HCT116 (cell line): ENCODE measurements at regions not wholly inside any gene's neighbourhood (a gene's known extent, or its start where the extent isn't known, plus 50 kb on each side); places are given as distances from the start of the nearest gene placed in this dataset.

Experiments used
- ATAC-seq: fragments of 200-7000 bp; cut with Tn5 transposase; 2 replicates; pipeline ENCODE4 v1.9.1; 2020; ENCODE audit warnings: mild to moderate bottlenecking, moderate library complexity
- BruUV-seq: library from RNA; stranded (reverse); fragments of 400-500 nt; replicated peaks from 2 replicates; lab custom pipeline; 2021; lab: Mats Ljungman, UMichigan
- CTCF ChIA-PET: fragments of 300-600 bp; sonication (Branson Sonifier 250); formaldehyde crosslinking; loops from one replicate; lab custom pipeline; 2021; ENCODE audit warnings: antibody characterized with exemption; lab: Charles Lee
- POLR2A ChIA-PET: fragments of 300-600, 350-600 bp; sonication (Branson Sonifier 250); formaldehyde crosslinking; loops from one replicate; lab custom pipeline; 2021; ENCODE audit warnings: antibody characterized with exemption; lab: Charles Lee
- RAD21 ChIA-PET, 2 experiments: fragments of 300-600 bp; sonication (Branson Sonifier 250); formaldehyde crosslinking; loops; one replicate each; lab custom pipeline; 2023; ENCODE audit warnings: low total read pairs in 2 of 2; ENCODE audit not compliant: uncharacterized antibody in 2 of 2, unreplicated experiment in 2 of 2, low non-redundant PET in 1 of 2; lab: Charles Lee
- DNase-seq: peaks from one replicate; pipeline ENCODE4 v3.0.0-alpha.2; 2010; ENCODE audit warnings: low read depth, low spot score
- H2AFZ ChIP-seq: fragments of 200-600 bp; shearing (Covaris generic), sonication (generic); 2 replicates; pipeline ENCODE4 v1.6.1; 2017; ENCODE audit warnings: low read depth, mixed run types, mixed read lengths, antibody characterized with exemption, low read length; ENCODE audit not compliant: poor library complexity, severe bottlenecking
- H3K27ac ChIP-seq: 2 replicates; pipeline ENCODE4 v1.5.1; 2012; ENCODE audit warnings: low read depth, low read length
- H3K27me3 ChIP-seq: fragments of 200-600 bp; sonication (generic); 2 replicates; pipeline ENCODE4 v1.6.1; 2016; ENCODE audit warnings: mixed run types, low read length, mixed read lengths; ENCODE audit not compliant: insufficient read depth
- H3K36me3 ChIP-seq, 2 experiments: fragments of 200-500 bp in 1 of 2; fragments of 200-600 bp in 1 of 2; sonication (Bioruptor generic) in 1 of 2; sonication (generic) in 1 of 2; 2 replicates each; pipeline versions ENCODE4 v1.5.1 to v1.6.1; 2014 to 2016; ENCODE audit warnings: low read length in 2 of 2, inconsistent platforms in 1 of 2, mixed read lengths in 1 of 2, mixed run types in 1 of 2; ENCODE audit not compliant: insufficient read depth in 2 of 2, control insufficient read depth in 1 of 2
- H3K4me1 ChIP-seq, 2 experiments: fragments of 200-600 bp in 1 of 2; sonication (generic) in 1 of 2; 2 replicates each; pipeline versions ENCODE4 v1.5.1 to v1.6.1; 2012 to 2017; ENCODE audit warnings: low read length in 2 of 2, inconsistent platforms in 1 of 2, mild to moderate bottlenecking in 1 of 2, mixed read lengths in 1 of 2, mixed run types in 1 of 2, moderate library complexity in 1 of 2; ENCODE audit not compliant: insufficient read depth in 2 of 2, control insufficient read depth in 1 of 2
- H3K4me2 ChIP-seq: fragments of 200-600 bp; sonication (generic); 2 replicates; pipeline ENCODE4 v1.6.1; 2017; ENCODE audit warnings: mixed run types, low read length, mixed read lengths
- H3K4me3 ChIP-seq, 2 experiments: fragments of 200-600 bp in 1 of 2; sonication (generic) in 1 of 2; replicated peaks in 1 of 2; 2 replicates each; pipeline ENCODE4 v1.5.1; 2011 to 2016; ENCODE audit warnings: low read length in 2 of 2, control low read depth in 1 of 2, low read depth in 1 of 2, mild to moderate bottlenecking in 1 of 2, mixed read lengths in 1 of 2, mixed run types in 1 of 2
- H3K79me2 ChIP-seq: fragments of 200-600 bp; sonication (generic); 2 replicates; pipeline ENCODE4 v1.6.1; 2017; ENCODE audit warnings: mild to moderate bottlenecking, mixed run types, low read length, moderate library complexity, mixed read lengths; ENCODE audit not compliant: insufficient read depth
- H3K9ac ChIP-seq: fragments of 200-600 bp; sonication (generic); 2 replicates; pipeline ENCODE4 v1.6.1; 2016; ENCODE audit warnings: low read length, mixed read lengths
- H3K9me2 ChIP-seq: fragments of 200-600 bp; sonication (generic), shearing (Covaris generic); 2 replicates; pipeline ENCODE4 v1.6.1; 2017; ENCODE audit warnings: mixed run types, mild to moderate bottlenecking, moderate library complexity; ENCODE audit not compliant: insufficient read depth
- H3K9me3 ChIP-seq, 2 experiments: fragments of 200-500 bp in 1 of 2; fragments of 200-600 bp in 1 of 2; sonication (Bioruptor generic) in 1 of 2; sonication (generic) in 1 of 2; 2 replicates each; pipeline ENCODE4 v1.6.1; 2014 to 2017; ENCODE audit warnings: low read length in 2 of 2, mixed read lengths in 2 of 2, inconsistent platforms in 1 of 2, low read depth in 1 of 2, mild to moderate bottlenecking in 1 of 2, mixed run types in 1 of 2, moderate library complexity in 1 of 2; ENCODE audit not compliant: control insufficient read depth in 1 of 2, insufficient read depth in 1 of 2
- H4K20me1 ChIP-seq: fragments of 200-600 bp; sonication (generic), shearing (Covaris generic); 2 replicates; pipeline ENCODE4 v1.6.1; 2017; ENCODE audit warnings: mixed run types, mild to moderate bottlenecking, moderate library complexity; ENCODE audit not compliant: insufficient read depth
- CEBPB ChIP-seq: IDR thresholded peaks from 2 replicates; pipeline ENCODE4 v1.6.1; 2012; ENCODE audit warnings: low read depth
- EGR1 ChIP-seq: IDR thresholded peaks from 2 replicates; pipeline ENCODE4 v1.6.1; 2012; ENCODE audit warnings: low read depth
- ELF1 ChIP-seq: IDR thresholded peaks from 2 replicates; pipeline ENCODE4 v1.6.1; 2012; ENCODE audit warnings: low read depth, borderline replicate concordance
- EZH2 ChIP-seq: fragments of 200-600 bp; sonication (generic); IDR thresholded peaks from 2 replicates; pipeline ENCODE4 v1.6.1; 2017; ENCODE audit warnings: antibody characterized with exemption, mixed run types
- EZH2phosphoT487 ChIP-seq: fragments of 200-600 bp; IDR thresholded peaks from 2 replicates; pipeline ENCODE4 v1.6.1; 2018; ENCODE audit warnings: antibody characterized with exemption, borderline replicate concordance
- JUND ChIP-seq: IDR thresholded peaks from 2 replicates; pipeline ENCODE4 v1.6.1; 2012
- POLR2A ChIP-seq: IDR thresholded peaks from 2 replicates; pipeline ENCODE4 v1.7.0; 2011; ENCODE audit warnings: borderline replicate concordance; ENCODE audit not compliant: insufficient read depth, insufficient read length; ENCODE audit errors: extremely low read depth
- SIN3A ChIP-seq: IDR thresholded peaks from 2 replicates; pipeline ENCODE4 v1.6.1; 2012; ENCODE audit warnings: low read depth
- TCF7L2 ChIP-seq: IDR thresholded peaks from 2 replicates; pipeline ENCODE4 v1.7.0; 2011; ENCODE audit warnings: borderline replicate concordance, inconsistent platforms; ENCODE audit not compliant: insufficient read depth, insufficient read length; ENCODE audit errors: extremely low read depth
- ZFX ChIP-seq: fragments of 450-650 bp; IDR thresholded peaks from 2 replicates; pipeline ENCODE4 v1.6.1; 2017
- intact Hi-C: fragments of 100-400 bp; cut with micrococcal nuclease; formaldehyde crosslinking; loops from 2 replicates; pipeline ENCODE4 v1.10.0; 2022
- TF ChIP-seq, protein P1 (sequence below), 3 experiments: fragments of 200-600 bp in 1 of 3; sonication (generic) in 1 of 3; IDR thresholded peaks in 2 of 3; conservative IDR thresholded peaks in 1 of 3; 2 replicates each; pipeline ENCODE4 v1.5.1; 2012 to 2017; ENCODE audit warnings: low read depth in 2 of 3, low read length in 2 of 3, antibody characterized with exemption in 1 of 3, borderline replicate concordance in 1 of 3, control low read depth in 1 of 3, mild to moderate bottlenecking in 1 of 3, mixed read lengths in 1 of 3, mixed run types in 1 of 3, moderate library complexity in 1 of 3; ENCODE audit not compliant: insufficient read depth in 1 of 3
- TF ChIP-seq, protein P2 (sequence below): IDR thresholded peaks from 2 replicates; pipeline ENCODE4 v1.6.1; 2012
- TF ChIP-seq, protein P3 (sequence below): IDR thresholded peaks from 2 replicates; pipeline ENCODE4 v1.6.1; 2012

DNA sequence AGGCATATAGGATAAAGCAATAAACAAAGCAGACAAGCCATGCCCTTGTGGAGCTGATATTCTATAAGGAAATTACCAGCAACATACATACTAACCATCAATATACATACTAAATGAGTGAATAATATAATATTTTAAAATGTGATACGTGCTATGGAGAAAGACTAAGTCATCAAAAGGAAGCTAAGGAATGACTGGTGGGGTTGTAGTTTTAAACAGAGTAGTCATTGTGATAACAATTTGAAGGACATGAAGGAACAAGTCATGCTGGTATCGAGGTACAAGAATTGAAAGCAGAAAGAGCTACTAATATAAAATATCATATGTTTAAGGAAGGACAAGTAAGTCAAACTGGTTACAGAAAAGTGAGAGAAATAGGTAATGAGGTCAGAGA is 894.9 kb upstream of the PCDH9 start:
- no peak overlapping the region for H3K27ac ChIP-seq
- H3K36me3 ChIP-seq = no peaks in the 10 kb centered on the region
- no peak for DNase-seq
- no peak overlapping the region for H3K9ac ChIP-seq
- no peaks in the 10 kb centered on the region for H3K4me1 ChIP-seq
- no peaks in the 10 kb centered on the region for H4K20me1 ChIP-seq
- no peaks in the 10 kb centered on the region for H3K27me3 ChIP-seq
- no TSS peak for BruUV-seq
- no peak overlapping the region for H2AFZ ChIP-seq
- H3K4me2 ChIP-seq = no peak overlapping the region
- intact Hi-C loops = no loop called here
- RAD21 ChIA-PET = no interaction called here
- CTCF ChIA-PET = no interaction called here
- ATAC-seq = no peak
- no peaks in the 10 kb centered on the region for H3K9me2 ChIP-seq
- H3K4me3 ChIP-seq = no peak overlapping the region
- no peaks in the 10 kb centered on the region for H3K79me2 ChIP-seq
- no peaks in the 10 kb centered on the region for H3K9me3 ChIP-seq
- POLR2A ChIA-PET = no interaction called here
- TF ChIP-seq JUND (no peak), EZH2 (no peak), ZFX (no peak), SIN3A (no peak), ELF1 (no peak), EZH2phosphoT487 (no peak), EGR1 (no peak), POLR2A (no peak), CEBPB (no peak), TCF7L2 (no peak)
- TF ChIP-seq, protein P1, sequence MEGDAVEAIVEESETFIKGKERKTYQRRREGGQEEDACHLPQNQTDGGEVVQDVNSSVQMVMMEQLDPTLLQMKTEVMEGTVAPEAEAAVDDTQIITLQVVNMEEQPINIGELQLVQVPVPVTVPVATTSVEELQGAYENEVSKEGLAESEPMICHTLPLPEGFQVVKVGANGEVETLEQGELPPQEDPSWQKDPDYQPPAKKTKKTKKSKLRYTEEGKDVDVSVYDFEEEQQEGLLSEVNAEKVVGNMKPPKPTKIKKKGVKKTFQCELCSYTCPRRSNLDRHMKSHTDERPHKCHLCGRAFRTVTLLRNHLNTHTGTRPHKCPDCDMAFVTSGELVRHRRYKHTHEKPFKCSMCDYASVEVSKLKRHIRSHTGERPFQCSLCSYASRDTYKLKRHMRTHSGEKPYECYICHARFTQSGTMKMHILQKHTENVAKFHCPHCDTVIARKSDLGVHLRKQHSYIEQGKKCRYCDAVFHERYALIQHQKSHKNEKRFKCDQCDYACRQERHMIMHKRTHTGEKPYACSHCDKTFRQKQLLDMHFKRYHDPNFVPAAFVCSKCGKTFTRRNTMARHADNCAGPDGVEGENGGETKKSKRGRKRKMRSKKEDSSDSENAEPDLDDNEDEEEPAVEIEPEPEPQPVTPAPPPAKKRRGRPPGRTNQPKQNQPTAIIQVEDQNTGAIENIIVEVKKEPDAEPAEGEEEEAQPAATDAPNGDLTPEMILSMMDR (IDR thresholded peaks at IDR 0.05 in 2 of 3, conservative IDR thresholded peaks at IDR 0.05 in 1 of 3; ENCODE audit: borderline replicate concordance in 1 of 3, insufficient read depth in 1 of 3, low read depth in 2 of 3, low read length in 2 of 3) = no peak
- TF ChIP-seq, protein P2, sequence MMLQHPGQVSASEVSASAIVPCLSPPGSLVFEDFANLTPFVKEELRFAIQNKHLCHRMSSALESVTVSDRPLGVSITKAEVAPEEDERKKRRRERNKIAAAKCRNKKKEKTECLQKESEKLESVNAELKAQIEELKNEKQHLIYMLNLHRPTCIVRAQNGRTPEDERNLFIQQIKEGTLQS = no peak
- TF ChIP-seq, protein P3, sequence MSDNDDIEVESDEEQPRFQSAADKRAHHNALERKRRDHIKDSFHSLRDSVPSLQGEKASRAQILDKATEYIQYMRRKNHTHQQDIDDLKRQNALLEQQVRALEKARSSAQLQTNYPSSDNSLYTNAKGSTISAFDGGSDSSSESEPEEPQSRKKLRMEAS = no peak
